Suprapubic skin (tissue), 4 donors: ENCODE measurements at regions not wholly inside any gene's neighbourhood (a gene's known extent, or its start where the extent isn't known, plus 50 kb on each side); places are given as distances from the start of the nearest gene placed in this dataset.

ENCODE experiments used
- EP300 ChIP-seq: sonication (generic); formaldehyde crosslinking; IDR thresholded peaks from one replicate; pipeline ENCODE4 v1.6.1; 2017; ENCODE audit warnings: antibody characterized with exemption
- POLR2AphosphoS5 ChIP-seq, 3 donors: sonication (generic); formaldehyde crosslinking; IDR thresholded peaks; one replicate each; pipeline ENCODE4 v1.6.1; 2017; ENCODE audit warnings: antibody characterized with exemption in 3 of 3
- TF ChIP-seq, protein P1 (sequence below), 2 donors: fragments of 200-600 bp in 1 of 2; fragments of 450-650 bp in 1 of 2; sonication (generic) in 1 of 2; IDR thresholded peaks; one replicate each; pipeline ENCODE4 v1.5.1; 2016 to 2019; ENCODE audit warnings: antibody characterized with exemption in 2 of 2, mild to moderate bottlenecking in 1 of 2, moderate library complexity in 1 of 2

DNA sequence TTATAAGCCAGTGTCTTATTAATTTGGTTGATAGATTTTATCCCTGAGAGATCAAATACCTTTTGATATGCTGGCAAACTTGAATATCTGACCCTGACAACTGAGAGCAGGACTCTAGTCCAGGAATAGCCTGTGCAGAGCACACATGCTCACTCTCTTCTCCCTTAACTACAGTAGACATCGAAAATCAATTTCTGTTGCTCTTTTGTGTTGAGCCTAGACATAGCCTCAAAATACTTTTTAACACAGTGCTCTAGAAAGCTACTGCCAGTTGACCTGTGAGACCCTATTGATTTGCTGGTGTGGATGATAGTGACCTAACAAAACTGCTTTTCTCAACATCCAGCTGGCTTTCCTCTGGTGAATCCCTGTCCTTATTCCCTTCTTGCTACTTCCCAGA, 86.4 kb upstream of the ANKRD28 start:
- TF ChIP-seq POLR2AphosphoS5 (IDR thresholded peaks at IDR 0.05) (no peak), EP300 (no peak)
- TF ChIP-seq, protein P1, sequence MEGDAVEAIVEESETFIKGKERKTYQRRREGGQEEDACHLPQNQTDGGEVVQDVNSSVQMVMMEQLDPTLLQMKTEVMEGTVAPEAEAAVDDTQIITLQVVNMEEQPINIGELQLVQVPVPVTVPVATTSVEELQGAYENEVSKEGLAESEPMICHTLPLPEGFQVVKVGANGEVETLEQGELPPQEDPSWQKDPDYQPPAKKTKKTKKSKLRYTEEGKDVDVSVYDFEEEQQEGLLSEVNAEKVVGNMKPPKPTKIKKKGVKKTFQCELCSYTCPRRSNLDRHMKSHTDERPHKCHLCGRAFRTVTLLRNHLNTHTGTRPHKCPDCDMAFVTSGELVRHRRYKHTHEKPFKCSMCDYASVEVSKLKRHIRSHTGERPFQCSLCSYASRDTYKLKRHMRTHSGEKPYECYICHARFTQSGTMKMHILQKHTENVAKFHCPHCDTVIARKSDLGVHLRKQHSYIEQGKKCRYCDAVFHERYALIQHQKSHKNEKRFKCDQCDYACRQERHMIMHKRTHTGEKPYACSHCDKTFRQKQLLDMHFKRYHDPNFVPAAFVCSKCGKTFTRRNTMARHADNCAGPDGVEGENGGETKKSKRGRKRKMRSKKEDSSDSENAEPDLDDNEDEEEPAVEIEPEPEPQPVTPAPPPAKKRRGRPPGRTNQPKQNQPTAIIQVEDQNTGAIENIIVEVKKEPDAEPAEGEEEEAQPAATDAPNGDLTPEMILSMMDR (IDR thresholded peaks at IDR 0.05): no peak
